H1 (cell line): ENCODE measurements at regions not wholly inside any gene's neighbourhood (a gene's known extent, or its start where the extent isn't known, plus 50 kb on each side); places are given as distances from the start of the nearest gene placed in this dataset.

Source experiments
- BACH1 ChIP-seq: IDR thresholded peaks from 2 replicates; pipeline ENCODE4 v1.6.1; 2012; ENCODE audit warnings: low read length, improper control_type of control experiment
- BCL11A ChIP-seq, 2 experiments: IDR thresholded peaks; one replicate each; pipeline ENCODE4 v1.6.1; 2011; ENCODE audit warnings: low read depth in 2 of 2, low read length in 2 of 2, mild to moderate bottlenecking in 2 of 2
- BRCA1 ChIP-seq: IDR thresholded peaks from 2 replicates; pipeline ENCODE4 v1.6.1; 2012; ENCODE audit warnings: low read depth, low read length, improper control_type of control experiment
- EP300 ChIP-seq, 2 experiments: IDR thresholded peaks; 1 replicate in 1 of 2; 2 replicates in 1 of 2; pipeline ENCODE4 v1.6.1; 2011 to 2012; ENCODE audit warnings: low read depth in 2 of 2, low read length in 2 of 2, mild to moderate bottlenecking in 2 of 2, borderline replicate concordance in 1 of 2, inconsistent platforms in 1 of 2, moderate library complexity in 1 of 2
- GTF2F1 ChIP-seq: IDR thresholded peaks from 2 replicates; pipeline ENCODE4 v1.6.1; 2012; ENCODE audit warnings: low read depth, low read length, improper control_type of control experiment, borderline replicate concordance
- SIN3A ChIP-seq, 2 experiments: IDR thresholded peaks in 1 of 2; conservative IDR thresholded peaks in 1 of 2; 2 replicates each; pipeline ENCODE4 v1.6.1; 2011 to 2012; ENCODE audit warnings: low read length in 2 of 2, improper control_type of control experiment in 1 of 2, low read depth in 1 of 2, mild to moderate bottlenecking in 1 of 2
- SIRT6 ChIP-seq: IDR thresholded peaks from one replicate; pipeline ENCODE4 v1.7.1; 2012; ENCODE audit warnings: low read length, inconsistent platforms
- TEAD4 ChIP-seq: IDR thresholded peaks from 2 replicates; pipeline ENCODE4 v1.6.1; 2012; ENCODE audit warnings: low read depth, low read length, inconsistent platforms, mixed read lengths
- TF ChIP-seq, protein P1 (sequence below): fragments of 300-600 bp; sonication (generic); IDR thresholded peaks from 2 replicates; pipeline ENCODE4 v1.7.1; 2012; ENCODE audit warnings: low read length, moderate library complexity, mild to moderate bottlenecking, inconsistent platforms; ENCODE audit not compliant: insufficient replicate concordance

GRCh38 chr5:34552686-34553085, 103.4 kb upstream of the RAI14 start (continued):
- TF ChIP-seq TEAD4, result no peak
- TF ChIP-seq, protein P1, sequence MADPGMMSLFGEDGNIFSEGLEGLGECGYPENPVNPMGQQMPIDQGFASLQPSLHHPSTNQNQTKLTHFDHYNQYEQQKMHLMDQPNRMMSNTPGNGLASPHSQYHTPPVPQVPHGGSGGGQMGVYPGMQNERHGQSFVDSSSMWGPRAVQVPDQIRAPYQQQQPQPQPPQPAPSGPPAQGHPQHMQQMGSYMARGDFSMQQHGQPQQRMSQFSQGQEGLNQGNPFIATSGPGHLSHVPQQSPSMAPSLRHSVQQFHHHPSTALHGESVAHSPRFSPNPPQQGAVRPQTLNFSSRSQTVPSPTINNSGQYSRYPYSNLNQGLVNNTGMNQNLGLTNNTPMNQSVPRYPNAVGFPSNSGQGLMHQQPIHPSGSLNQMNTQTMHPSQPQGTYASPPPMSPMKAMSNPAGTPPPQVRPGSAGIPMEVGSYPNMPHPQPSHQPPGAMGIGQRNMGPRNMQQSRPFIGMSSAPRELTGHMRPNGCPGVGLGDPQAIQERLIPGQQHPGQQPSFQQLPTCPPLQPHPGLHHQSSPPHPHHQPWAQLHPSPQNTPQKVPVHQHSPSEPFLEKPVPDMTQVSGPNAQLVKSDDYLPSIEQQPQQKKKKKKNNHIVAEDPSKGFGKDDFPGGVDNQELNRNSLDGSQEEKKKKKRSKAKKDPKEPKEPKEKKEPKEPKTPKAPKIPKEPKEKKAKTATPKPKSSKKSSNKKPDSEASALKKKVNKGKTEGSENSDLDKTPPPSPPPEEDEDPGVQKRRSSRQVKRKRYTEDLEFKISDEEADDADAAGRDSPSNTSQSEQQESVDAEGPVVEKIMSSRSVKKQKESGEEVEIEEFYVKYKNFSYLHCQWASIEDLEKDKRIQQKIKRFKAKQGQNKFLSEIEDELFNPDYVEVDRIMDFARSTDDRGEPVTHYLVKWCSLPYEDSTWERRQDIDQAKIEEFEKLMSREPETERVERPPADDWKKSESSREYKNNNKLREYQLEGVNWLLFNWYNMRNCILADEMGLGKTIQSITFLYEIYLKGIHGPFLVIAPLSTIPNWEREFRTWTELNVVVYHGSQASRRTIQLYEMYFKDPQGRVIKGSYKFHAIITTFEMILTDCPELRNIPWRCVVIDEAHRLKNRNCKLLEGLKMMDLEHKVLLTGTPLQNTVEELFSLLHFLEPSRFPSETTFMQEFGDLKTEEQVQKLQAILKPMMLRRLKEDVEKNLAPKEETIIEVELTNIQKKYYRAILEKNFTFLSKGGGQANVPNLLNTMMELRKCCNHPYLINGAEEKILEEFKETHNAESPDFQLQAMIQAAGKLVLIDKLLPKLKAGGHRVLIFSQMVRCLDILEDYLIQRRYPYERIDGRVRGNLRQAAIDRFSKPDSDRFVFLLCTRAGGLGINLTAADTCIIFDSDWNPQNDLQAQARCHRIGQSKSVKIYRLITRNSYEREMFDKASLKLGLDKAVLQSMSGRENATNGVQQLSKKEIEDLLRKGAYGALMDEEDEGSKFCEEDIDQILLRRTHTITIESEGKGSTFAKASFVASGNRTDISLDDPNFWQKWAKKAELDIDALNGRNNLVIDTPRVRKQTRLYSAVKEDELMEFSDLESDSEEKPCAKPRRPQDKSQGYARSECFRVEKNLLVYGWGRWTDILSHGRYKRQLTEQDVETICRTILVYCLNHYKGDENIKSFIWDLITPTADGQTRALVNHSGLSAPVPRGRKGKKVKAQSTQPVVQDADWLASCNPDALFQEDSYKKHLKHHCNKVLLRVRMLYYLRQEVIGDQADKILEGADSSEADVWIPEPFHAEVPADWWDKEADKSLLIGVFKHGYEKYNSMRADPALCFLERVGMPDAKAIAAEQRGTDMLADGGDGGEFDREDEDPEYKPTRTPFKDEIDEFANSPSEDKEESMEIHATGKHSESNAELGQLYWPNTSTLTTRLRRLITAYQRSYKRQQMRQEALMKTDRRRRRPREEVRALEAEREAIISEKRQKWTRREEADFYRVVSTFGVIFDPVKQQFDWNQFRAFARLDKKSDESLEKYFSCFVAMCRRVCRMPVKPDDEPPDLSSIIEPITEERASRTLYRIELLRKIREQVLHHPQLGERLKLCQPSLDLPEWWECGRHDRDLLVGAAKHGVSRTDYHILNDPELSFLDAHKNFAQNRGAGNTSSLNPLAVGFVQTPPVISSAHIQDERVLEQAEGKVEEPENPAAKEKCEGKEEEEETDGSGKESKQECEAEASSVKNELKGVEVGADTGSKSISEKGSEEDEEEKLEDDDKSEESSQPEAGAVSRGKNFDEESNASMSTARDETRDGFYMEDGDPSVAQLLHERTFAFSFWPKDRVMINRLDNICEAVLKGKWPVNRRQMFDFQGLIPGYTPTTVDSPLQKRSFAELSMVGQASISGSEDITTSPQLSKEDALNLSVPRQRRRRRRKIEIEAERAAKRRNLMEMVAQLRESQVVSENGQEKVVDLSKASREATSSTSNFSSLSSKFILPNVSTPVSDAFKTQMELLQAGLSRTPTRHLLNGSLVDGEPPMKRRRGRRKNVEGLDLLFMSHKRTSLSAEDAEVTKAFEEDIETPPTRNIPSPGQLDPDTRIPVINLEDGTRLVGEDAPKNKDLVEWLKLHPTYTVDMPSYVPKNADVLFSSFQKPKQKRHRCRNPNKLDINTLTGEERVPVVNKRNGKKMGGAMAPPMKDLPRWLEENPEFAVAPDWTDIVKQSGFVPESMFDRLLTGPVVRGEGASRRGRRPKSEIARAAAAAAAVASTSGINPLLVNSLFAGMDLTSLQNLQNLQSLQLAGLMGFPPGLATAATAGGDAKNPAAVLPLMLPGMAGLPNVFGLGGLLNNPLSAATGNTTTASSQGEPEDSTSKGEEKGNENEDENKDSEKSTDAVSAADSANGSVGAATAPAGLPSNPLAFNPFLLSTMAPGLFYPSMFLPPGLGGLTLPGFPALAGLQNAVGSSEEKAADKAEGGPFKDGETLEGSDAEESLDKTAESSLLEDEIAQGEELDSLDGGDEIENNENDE, result no peak
- TF ChIP-seq BRCA1, result no peak
- no peak for TF ChIP-seq GTF2F1
- no peak for TF ChIP-seq SIRT6
- no peak for TF ChIP-seq EP300 (IDR thresholded peaks at IDR 0.05; ENCODE audit: borderline replicate concordance in 1 of 2, low read depth in 2 of 2, low read length in 2 of 2)
- no peak for TF ChIP-seq SIN3A (conservative IDR thresholded peaks at IDR 0.05 in 1 of 2, IDR thresholded peaks at IDR 0.05 in 1 of 2; ENCODE audit: low read depth in 1 of 2, low read length in 2 of 2)
- no peak for TF ChIP-seq BACH1
- no peak for TF ChIP-seq BCL11A (IDR thresholded peaks at IDR 0.05; ENCODE audit: low read depth in 2 of 2, low read length in 2 of 2)
